ENCODE measurements at regions not wholly inside any gene's neighbourhood (a gene's known extent, or its start where the extent isn't known, plus 50 kb on each side); places are given as distances from the start of the nearest gene placed in this dataset.

DNA sequence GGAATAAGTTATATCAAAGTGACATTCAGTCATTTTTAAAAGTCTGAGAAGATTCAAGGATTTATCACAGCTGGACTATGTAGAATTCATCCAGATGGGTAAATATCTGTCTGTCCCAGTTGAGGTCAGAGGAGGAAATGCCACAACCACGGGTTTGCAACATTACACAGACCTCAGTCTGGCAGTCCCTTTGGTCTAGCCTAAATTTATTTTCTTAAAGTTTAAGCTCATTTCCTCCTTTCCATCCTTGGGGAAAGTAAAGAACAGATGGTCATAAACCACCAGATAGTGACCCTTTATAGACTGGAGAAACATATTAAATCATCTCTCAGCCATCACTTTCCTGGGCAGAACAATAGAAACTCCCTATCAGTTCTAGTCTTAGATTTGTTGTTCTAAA is 238.4 kb upstream of the DDI1 start:
- CTCF ChIA-PET: interaction anchor here (0.6 kb wide), 1 partner anchor 23 kb away, joined by 7 read pairs; no protein-coding TSS in a partner anchor
- Histone ChIP-seq H3K4me1 (ENCODE audit: control insufficient read depth, insufficient read depth, low read length) (no peaks in the 10 kb centered on the region), H3K36me3 (ENCODE audit: control insufficient read depth in 2 of 2, insufficient read depth in 1 of 2, low read length in 2 of 2) (no peaks in the 10 kb centered on the region), H3K4me3 (ENCODE audit: low read depth, low read length) (no peak overlapping the region), H3K27ac (ENCODE audit: extremely low read depth, low read depth, low read length) (no peak overlapping the region), H3K9me3 (ENCODE audit: control insufficient read depth, insufficient read depth, low read depth, low read length) (no peaks in the 10 kb centered on the region)
- POLR2A ChIA-PET: no interaction called here
- TF ChIP-seq ZFP69B (tag by site-specific recombination; IDR thresholded peaks at IDR 0.05) (no peak), ZNF146 (tag by site-specific recombination; IDR thresholded peaks at IDR 0.05) (no peak), ZNF24 (tag by site-specific recombination; IDR thresholded peaks at IDR 0.05) (no peak), ZNF16 (tag by site-specific recombination; IDR thresholded peaks at IDR 0.05; ENCODE audit: low read depth) (no peak), SP7 (tag by site-specific recombination; IDR thresholded peaks at IDR 0.05) (no peak), FEZF1 (tag by site-specific recombination; IDR thresholded peaks at IDR 0.05) (no peak), ZNF391 (tag by site-specific recombination; IDR thresholded peaks at IDR 0.05; ENCODE audit: borderline replicate concordance, low read depth) (no peak), ZSCAN23 (tag by site-specific recombination; IDR thresholded peaks at IDR 0.05) (no peak), ZNF610 (tag by site-specific recombination; IDR thresholded peaks at IDR 0.05; ENCODE audit: borderline replicate concordance) (no peak), ZFP3 (tag by site-specific recombination; IDR thresholded peaks at IDR 0.05; ENCODE audit: low read depth) (no peak), ZNF629 (tag by site-specific recombination; IDR thresholded peaks at IDR 0.05) (no peak), ZNF677 (tag by site-specific recombination; IDR thresholded peaks at IDR 0.05) (no peak), ZNF621 (tag by site-specific recombination; IDR thresholded peaks at IDR 0.05) (no peak), KLF10 (tag by site-specific recombination; IDR thresholded peaks at IDR 0.05) (no peak)
- TF ChIP-seq, protein P1, sequence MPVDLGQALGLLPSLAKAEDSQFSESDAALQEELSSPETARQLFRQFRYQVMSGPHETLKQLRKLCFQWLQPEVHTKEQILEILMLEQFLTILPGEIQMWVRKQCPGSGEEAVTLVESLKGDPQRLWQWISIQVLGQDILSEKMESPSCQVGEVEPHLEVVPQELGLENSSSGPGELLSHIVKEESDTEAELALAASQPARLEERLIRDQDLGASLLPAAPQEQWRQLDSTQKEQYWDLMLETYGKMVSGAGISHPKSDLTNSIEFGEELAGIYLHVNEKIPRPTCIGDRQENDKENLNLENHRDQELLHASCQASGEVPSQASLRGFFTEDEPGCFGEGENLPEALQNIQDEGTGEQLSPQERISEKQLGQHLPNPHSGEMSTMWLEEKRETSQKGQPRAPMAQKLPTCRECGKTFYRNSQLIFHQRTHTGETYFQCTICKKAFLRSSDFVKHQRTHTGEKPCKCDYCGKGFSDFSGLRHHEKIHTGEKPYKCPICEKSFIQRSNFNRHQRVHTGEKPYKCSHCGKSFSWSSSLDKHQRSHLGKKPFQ (tag by site-specific recombination; IDR thresholded peaks at IDR 0.05): no peak
- TF ChIP-seq, protein P2, sequence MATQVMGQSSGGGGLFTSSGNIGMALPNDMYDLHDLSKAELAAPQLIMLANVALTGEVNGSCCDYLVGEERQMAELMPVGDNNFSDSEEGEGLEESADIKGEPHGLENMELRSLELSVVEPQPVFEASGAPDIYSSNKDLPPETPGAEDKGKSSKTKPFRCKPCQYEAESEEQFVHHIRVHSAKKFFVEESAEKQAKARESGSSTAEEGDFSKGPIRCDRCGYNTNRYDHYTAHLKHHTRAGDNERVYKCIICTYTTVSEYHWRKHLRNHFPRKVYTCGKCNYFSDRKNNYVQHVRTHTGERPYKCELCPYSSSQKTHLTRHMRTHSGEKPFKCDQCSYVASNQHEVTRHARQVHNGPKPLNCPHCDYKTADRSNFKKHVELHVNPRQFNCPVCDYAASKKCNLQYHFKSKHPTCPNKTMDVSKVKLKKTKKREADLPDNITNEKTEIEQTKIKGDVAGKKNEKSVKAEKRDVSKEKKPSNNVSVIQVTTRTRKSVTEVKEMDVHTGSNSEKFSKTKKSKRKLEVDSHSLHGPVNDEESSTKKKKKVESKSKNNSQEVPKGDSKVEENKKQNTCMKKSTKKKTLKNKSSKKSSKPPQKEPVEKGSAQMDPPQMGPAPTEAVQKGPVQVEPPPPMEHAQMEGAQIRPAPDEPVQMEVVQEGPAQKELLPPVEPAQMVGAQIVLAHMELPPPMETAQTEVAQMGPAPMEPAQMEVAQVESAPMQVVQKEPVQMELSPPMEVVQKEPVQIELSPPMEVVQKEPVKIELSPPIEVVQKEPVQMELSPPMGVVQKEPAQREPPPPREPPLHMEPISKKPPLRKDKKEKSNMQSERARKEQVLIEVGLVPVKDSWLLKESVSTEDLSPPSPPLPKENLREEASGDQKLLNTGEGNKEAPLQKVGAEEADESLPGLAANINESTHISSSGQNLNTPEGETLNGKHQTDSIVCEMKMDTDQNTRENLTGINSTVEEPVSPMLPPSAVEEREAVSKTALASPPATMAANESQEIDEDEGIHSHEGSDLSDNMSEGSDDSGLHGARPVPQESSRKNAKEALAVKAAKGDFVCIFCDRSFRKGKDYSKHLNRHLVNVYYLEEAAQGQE (tag by site-specific recombination; IDR thresholded peaks at IDR 0.05): no peak

DNA sequence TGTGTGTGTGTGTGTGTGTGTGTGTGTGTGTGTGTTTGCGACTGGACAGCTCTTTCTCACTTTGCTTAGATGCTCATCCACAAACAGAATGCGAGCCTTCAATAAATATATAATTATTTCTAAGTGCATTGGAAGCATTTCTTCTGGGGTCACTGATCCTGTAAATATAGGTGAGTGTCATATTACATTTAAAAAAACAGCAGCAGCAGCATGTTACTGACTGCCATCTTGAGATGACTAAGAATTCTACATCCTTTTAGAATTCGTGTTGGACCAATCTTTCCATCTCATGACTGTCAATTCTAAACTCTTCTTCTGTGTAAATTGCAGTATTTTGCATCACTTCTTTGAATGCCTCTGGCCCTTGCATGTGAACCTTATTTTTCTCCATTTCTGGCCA is 238.0 kb upstream of the DDI1 start:
- no peak overlapping the region for H3K27ac ChIP-seq (ENCODE audit: extremely low read depth, low read depth, low read length)
- ChIA-PET CTCF (no interaction called here), POLR2A (no interaction called here)
- no peaks in the 10 kb centered on the region for H3K4me1 ChIP-seq (ENCODE audit: control insufficient read depth, insufficient read depth, low read length)
- TF ChIP-seq, protein P3, sequence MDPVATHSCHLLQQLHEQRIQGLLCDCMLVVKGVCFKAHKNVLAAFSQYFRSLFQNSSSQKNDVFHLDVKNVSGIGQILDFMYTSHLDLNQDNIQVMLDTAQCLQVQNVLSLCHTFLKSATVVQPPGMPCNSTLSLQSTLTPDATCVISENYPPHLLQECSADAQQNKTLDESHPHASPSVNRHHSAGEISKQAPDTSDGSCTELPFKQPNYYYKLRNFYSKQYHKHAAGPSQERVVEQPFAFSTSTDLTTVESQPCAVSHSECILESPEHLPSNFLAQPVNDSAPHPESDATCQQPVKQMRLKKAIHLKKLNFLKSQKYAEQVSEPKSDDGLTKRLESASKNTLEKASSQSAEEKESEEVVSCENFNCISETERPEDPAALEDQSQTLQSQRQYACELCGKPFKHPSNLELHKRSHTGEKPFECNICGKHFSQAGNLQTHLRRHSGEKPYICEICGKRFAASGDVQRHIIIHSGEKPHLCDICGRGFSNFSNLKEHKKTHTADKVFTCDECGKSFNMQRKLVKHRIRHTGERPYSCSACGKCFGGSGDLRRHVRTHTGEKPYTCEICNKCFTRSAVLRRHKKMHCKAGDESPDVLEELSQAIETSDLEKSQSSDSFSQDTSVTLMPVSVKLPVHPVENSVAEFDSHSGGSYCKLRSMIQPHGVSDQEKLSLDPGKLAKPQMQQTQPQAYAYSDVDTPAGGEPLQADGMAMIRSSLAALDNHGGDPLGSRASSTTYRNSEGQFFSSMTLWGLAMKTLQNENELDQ (tag by site-specific recombination; IDR thresholded peaks at IDR 0.05; ENCODE audit: low read depth): no peak
- TF ChIP-seq YY2 (tag by site-specific recombination; IDR thresholded peaks at IDR 0.05): no peak
- TF ChIP-seq, protein P4, sequence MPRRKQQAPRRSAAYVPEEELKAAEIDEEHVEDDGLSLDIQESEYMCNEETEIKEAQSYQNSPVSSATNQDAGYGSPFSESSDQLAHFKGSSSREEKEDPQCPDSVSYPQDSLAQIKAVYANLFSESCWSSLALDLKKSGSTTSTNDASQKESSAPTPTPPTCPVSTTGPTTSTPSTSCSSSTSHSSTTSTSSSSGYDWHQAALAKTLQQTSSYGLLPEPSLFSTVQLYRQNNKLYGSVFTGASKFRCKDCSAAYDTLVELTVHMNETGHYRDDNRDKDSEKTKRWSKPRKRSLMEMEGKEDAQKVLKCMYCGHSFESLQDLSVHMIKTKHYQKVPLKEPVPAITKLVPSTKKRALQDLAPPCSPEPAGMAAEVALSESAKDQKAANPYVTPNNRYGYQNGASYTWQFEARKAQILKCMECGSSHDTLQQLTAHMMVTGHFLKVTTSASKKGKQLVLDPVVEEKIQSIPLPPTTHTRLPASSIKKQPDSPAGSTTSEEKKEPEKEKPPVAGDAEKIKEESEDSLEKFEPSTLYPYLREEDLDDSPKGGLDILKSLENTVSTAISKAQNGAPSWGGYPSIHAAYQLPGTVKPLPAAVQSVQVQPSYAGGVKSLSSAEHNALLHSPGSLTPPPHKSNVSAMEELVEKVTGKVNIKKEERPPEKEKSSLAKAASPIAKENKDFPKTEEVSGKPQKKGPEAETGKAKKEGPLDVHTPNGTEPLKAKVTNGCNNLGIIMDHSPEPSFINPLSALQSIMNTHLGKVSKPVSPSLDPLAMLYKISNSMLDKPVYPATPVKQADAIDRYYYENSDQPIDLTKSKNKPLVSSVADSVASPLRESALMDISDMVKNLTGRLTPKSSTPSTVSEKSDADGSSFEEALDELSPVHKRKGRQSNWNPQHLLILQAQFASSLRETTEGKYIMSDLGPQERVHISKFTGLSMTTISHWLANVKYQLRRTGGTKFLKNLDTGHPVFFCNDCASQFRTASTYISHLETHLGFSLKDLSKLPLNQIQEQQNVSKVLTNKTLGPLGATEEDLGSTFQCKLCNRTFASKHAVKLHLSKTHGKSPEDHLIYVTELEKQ (tag by site-specific recombination; IDR thresholded peaks at IDR 0.05; ENCODE audit: borderline replicate concordance): no peak
- TF ChIP-seq ZNF175 (tag by site-specific recombination; IDR thresholded peaks at IDR 0.05): no peak
- TF ChIP-seq ZSCAN30 (tag by site-specific recombination; IDR thresholded peaks at IDR 0.05): no peak
- TF ChIP-seq ZNF211 (tag by site-specific recombination; IDR thresholded peaks at IDR 0.05; ENCODE audit: low read depth): no peak
- no peak for TF ChIP-seq ZNF391 (tag by site-specific recombination; IDR thresholded peaks at IDR 0.05; ENCODE audit: borderline replicate concordance, low read depth)
- TF ChIP-seq ZNF777 (tag by site-specific recombination; IDR thresholded peaks at IDR 0.05; ENCODE audit: borderline replicate concordance): no peak
- no peak for TF ChIP-seq TCF7L2 (IDR thresholded peaks at IDR 0.05; ENCODE audit: borderline replicate concordance, low read depth, low read length)
- no peak for TF ChIP-seq ZBTB48 (tag by site-specific recombination; IDR thresholded peaks at IDR 0.05)
- H3K9me3 ChIP-seq (ENCODE audit: control insufficient read depth, insufficient read depth, low read depth, low read length): no peaks in the 10 kb centered on the region
- H3K4me3 ChIP-seq (ENCODE audit: low read depth, low read length): no peak overlapping the region
- no peaks in the 10 kb centered on the region for H3K36me3 ChIP-seq (ENCODE audit: control insufficient read depth in 2 of 2, insufficient read depth in 1 of 2, low read length in 2 of 2)

All from HEK293 (cell line).